OCI-LY7 (cell line): ENCODE measurements at regions not wholly inside any gene's neighbourhood (a gene's known extent, or its start where the extent isn't known, plus 50 kb on each side); places are given as distances from the start of the nearest gene placed in this dataset.

Source experiments
- CTCF ChIP-seq: fragments of 200-600 bp; sonication (generic); conservative IDR thresholded peaks from 2 replicates; pipeline ENCODE4 v1.5.1; 2014; ENCODE audit warnings: mild to moderate bottlenecking, antibody characterized with exemption, low read length, moderate library complexity, mixed read lengths
- EZH2phosphoT487 ChIP-seq: fragments of 200-600 bp; sonication (generic); IDR thresholded peaks from 2 replicates; pipeline ENCODE4 v1.6.1; 2018; ENCODE audit warnings: low read depth, borderline replicate concordance, mild to moderate bottlenecking, mixed run types, antibody characterized with exemption, low read length, moderate library complexity, mixed read lengths

- TF ChIP-seq CTCF: no peak
- TF ChIP-seq EZH2phosphoT487: no peak
Measured at GRCh38 chr14:22489957-22490950, 98.8 kb downstream of the DAD1 start.
